Gastrocnemius medialis (tissue), 4 donors: ENCODE measurements at regions not wholly inside any gene's neighbourhood (a gene's known extent, or its start where the extent isn't known, plus 50 kb on each side); places are given as distances from the start of the nearest gene placed in this dataset.

ENCODE experiments used
- CTCF ChIP-seq, 5 experiments: fragments of 450-650 bp in 3 of 5; fragments of 200-600 bp in 2 of 5; sonication (generic) in 2 of 5; IDR thresholded peaks in 4 of 5; conservative IDR thresholded peaks in 1 of 5; 1 replicate in 4 of 5; 2 replicates in 1 of 5; pipeline ENCODE4 v1.5.1; 2016 to 2019; ENCODE audit warnings: antibody characterized with exemption in 5 of 5, mild to moderate bottlenecking in 3 of 5, moderate library complexity in 3 of 5
- POLR2A ChIP-seq, 2 donors: fragments of 450-650 bp; IDR thresholded peaks; one replicate each; pipeline ENCODE4 v1.6.1; 2017; ENCODE audit warnings: antibody characterized with exemption in 2 of 2, mild to moderate bottlenecking in 2 of 2, moderate library complexity in 2 of 2

GRCh38 chr4:144556636-144557035 lies 89.3 kb upstream of the HHIP start:
- TF ChIP-seq CTCF (IDR thresholded peaks at IDR 0.05 in 4 of 5, conservative IDR thresholded peaks at IDR 0.05 in 1 of 5) (no peak), POLR2A (IDR thresholded peaks at IDR 0.05) (no peak)
